ENCODE measurements at regions not wholly inside any gene's neighbourhood (a gene's known extent, or its start where the extent isn't known, plus 50 kb on each side); places are given as distances from the start of the nearest gene placed in this dataset.
"Not testable (repeated sequence)": the region's sequence is repeated elsewhere in the genome, so short reads cannot be mapped to it uniquely, and the experiment has no call there.

- ATAC-seq (no peak), DNase-seq (ENCODE audit: low spot score) (no peak)
Measured at GRCh38 chr5:130385656-130386055, 481.4 kb downstream of the CHSY3 start.

GRCh38 chr5:130365956-130366355 is 461.7 kb downstream of the CHSY3 start:
- no peak for ATAC-seq
- no peak for DNase-seq (ENCODE audit: low spot score)

GRCh38 chr5:130350131-130350530 is 445.9 kb downstream of the CHSY3 start:
- no peak for ATAC-seq
- DNase-seq (ENCODE audit: low spot score) = no peak

GRCh38 chr5:130337179-130337888 is 433.1 kb downstream of the CHSY3 start:
- ATAC-seq = no peak
- no peak for DNase-seq (ENCODE audit: low spot score)

GRCh38 chr5:130335117-130335516 is 430.9 kb downstream of the CHSY3 start:
- ATAC-seq = no peak
- no peak for DNase-seq (ENCODE audit: low spot score)

GRCh38 chr5:130333089-130333488 is 428.8 kb downstream of the CHSY3 start:
- DNase-seq (ENCODE audit: low spot score) = no peak
- no peak for ATAC-seq

- DNase-seq (ENCODE audit: low spot score) (no peak), ATAC-seq (no peak)
Measured at GRCh38 chr5:130331332-130331731, 427.1 kb downstream of the CHSY3 start.

- no peak for ATAC-seq
- no peak for DNase-seq (ENCODE audit: low spot score)
Measured at GRCh38 chr5:130324953-130325671, 420.8 kb downstream of the CHSY3 start.

GRCh38 chr5:130323804-130324454 is 419.7 kb downstream of the CHSY3 start:
- ATAC-seq (no peak), DNase-seq (ENCODE audit: low spot score) (no peak)

- ATAC-seq (no peak), DNase-seq (ENCODE audit: low spot score) (no peak)
Measured at GRCh38 chr5:130321931-130322330, 417.7 kb downstream of the CHSY3 start.

- no peak for DNase-seq (ENCODE audit: low spot score)
- no peak for ATAC-seq
Measured at GRCh38 chr5:130316971-130317680, 412.9 kb downstream of the CHSY3 start.

GRCh38 chr5:130295235-130295634 is 391.0 kb downstream of the CHSY3 start:
- ATAC-seq = no peak
- no peak for DNase-seq (ENCODE audit: low spot score)

GRCh38 chr5:130294798-130295197 is 390.5 kb downstream of the CHSY3 start:
- ATAC-seq; DNase-seq (ENCODE audit: low spot score): not testable (repeated sequence)

- ATAC-seq (no peak), DNase-seq (ENCODE audit: low spot score) (no peak)
Measured at GRCh38 chr5:130290219-130290618, 386.0 kb downstream of the CHSY3 start.

- ATAC-seq = no peak
- no peak for DNase-seq (ENCODE audit: low spot score)
Measured at GRCh38 chr5:130289132-130290088, 385.1 kb downstream of the CHSY3 start.

- DNase-seq (ENCODE audit: low spot score) = no peak
- ATAC-seq = no peak
Measured at GRCh38 chr5:130287438-130287837, 383.2 kb downstream of the CHSY3 start.

- DNase-seq (ENCODE audit: low spot score) (no peak), ATAC-seq (no peak)
Measured at GRCh38 chr5:130286971-130287370, 382.7 kb downstream of the CHSY3 start.

GRCh38 chr5:130282049-130282448 is 377.8 kb downstream of the CHSY3 start:
- DNase-seq (ENCODE audit: low spot score) = no peak
- ATAC-seq = no peak

GRCh38 chr5:130280528-130281217 is 376.4 kb downstream of the CHSY3 start:
- ATAC-seq (no peak), DNase-seq (ENCODE audit: low spot score) (no peak)

GRCh38 chr5:130279386-130279785 is 375.1 kb downstream of the CHSY3 start:
- ATAC-seq = no peak
- no peak for DNase-seq (ENCODE audit: low spot score)

Data from left lobe of liver (tissue), 2 donors.